Endothelial cell of umbilical vein (primary cell): ENCODE measurements at regions not wholly inside any gene's neighbourhood (a gene's known extent, or its start where the extent isn't known, plus 50 kb on each side); places are given as distances from the start of the nearest gene placed in this dataset.

Source experiments
- BruUV-seq: library from RNA; stranded (reverse); fragments of 400-500 nt; replicated peaks from 2 replicates; lab custom pipeline; 2021; lab: Mats Ljungman, UMichigan
- CTCF ChIA-PET: fragments of 300-600, 350-600 bp; sonication (Branson Sonifier 250); formaldehyde crosslinking; loops from one replicate; lab custom pipeline; 2021; ENCODE audit warnings: antibody characterized with exemption, inconsistent platforms; lab: Charles Lee
- POLR2A ChIA-PET: fragments of 300-600, 350-600 bp; sonication (Branson Sonifier 250); formaldehyde crosslinking; loops from one replicate; lab custom pipeline; 2021; ENCODE audit warnings: antibody characterized with exemption, inconsistent platforms; lab: Charles Lee
- DNase-seq: peaks from one replicate; pipeline ENCODE4 v3.0.0-alpha.2; 2011; ENCODE audit warnings: low read depth, low spot score
- FAIRE-seq: peaks from 2 replicates; lab custom pipeline; 2011; peaks lifted over from hg19 to GRCh38; lab: Jason Lieb, UNC
- H2AFZ ChIP-seq: 2 replicates; pipeline ENCODE4 v1.6.0; 2012; ENCODE audit warnings: low read depth, low read length, control low read depth, inconsistent platforms
- H3K27ac ChIP-seq: 2 replicates; pipeline ENCODE4 v1.5.1; 2011; ENCODE audit warnings: low read depth, mild to moderate bottlenecking, control low read depth, low read length, moderate library complexity; ENCODE audit not compliant: insufficient read depth
- H3K27me3 ChIP-seq, 2 experiments: 2 replicates each; pipeline versions ENCODE4 v1.6.0 to v1.6.1; 2011; ENCODE audit warnings: low read length in 2 of 2, mixed read lengths in 1 of 2; ENCODE audit not compliant: control insufficient read depth in 2 of 2, insufficient read depth in 2 of 2
- H3K36me3 ChIP-seq, 2 experiments: 2 replicates in 1 of 2; 3 replicates in 1 of 2; pipeline ENCODE4 v1.5.1; 2011; ENCODE audit warnings: low read length in 2 of 2, mild to moderate bottlenecking in 1 of 2, moderate library complexity in 1 of 2; ENCODE audit not compliant: control insufficient read depth in 2 of 2, insufficient read depth in 2 of 2; ENCODE audit errors: extremely low read depth in 1 of 2
- H3K4me1 ChIP-seq: 3 replicates; pipeline ENCODE4 v1.5.1; 2011; ENCODE audit warnings: mild to moderate bottlenecking, low read length; ENCODE audit not compliant: control insufficient read depth, insufficient read depth; ENCODE audit errors: extremely low read depth
- H3K4me2 ChIP-seq: 2 replicates; pipeline ENCODE4 v1.6.1; 2011; ENCODE audit warnings: low read length, control low read depth, mixed read lengths; ENCODE audit not compliant: insufficient read depth
- H3K4me3 ChIP-seq, 3 experiments: fragments of 200-600 bp in 1 of 3; sonication (generic), shearing (Covaris generic) in 1 of 3; replicated peaks in 1 of 3; 2 replicates each; pipeline ENCODE4 v1.5.1; 2011 to 2016; ENCODE audit warnings: control low read depth in 3 of 3, low read length in 3 of 3, mild to moderate bottlenecking in 2 of 3, inconsistent platforms in 1 of 3, low read depth in 1 of 3, moderate library complexity in 1 of 3; ENCODE audit not compliant: insufficient read depth in 1 of 3
- H3K79me2 ChIP-seq: 2 replicates; pipeline ENCODE4 v1.6.0; 2012; ENCODE audit warnings: low read length, inconsistent platforms; ENCODE audit not compliant: control insufficient read depth, insufficient read depth
- H3K9ac ChIP-seq: replicated peaks from 2 replicates; pipeline ENCODE3; 2011; ENCODE audit warnings: low read length, control low read depth; ENCODE audit not compliant: insufficient read depth; ENCODE audit errors: extremely low read depth
- H3K9me1 ChIP-seq: replicated peaks from 3 replicates; pipeline ENCODE4 v1.6.0; 2011; ENCODE audit warnings: mild to moderate bottlenecking, low read length; ENCODE audit not compliant: control insufficient read depth, insufficient read depth; ENCODE audit errors: extremely low read depth
- H3K9me3 ChIP-seq: replicated peaks from 2 replicates; pipeline ENCODE4 v1.5.1; 2012; ENCODE audit warnings: low read length, inconsistent platforms; ENCODE audit not compliant: control insufficient read depth, insufficient read depth
- H4K20me1 ChIP-seq: replicated peaks from 2 replicates; pipeline ENCODE3; 2011; ENCODE audit warnings: mild to moderate bottlenecking, low read length; ENCODE audit not compliant: control insufficient read depth, insufficient read depth; ENCODE audit errors: extremely low read depth
- CTCF ChIP-seq, 2 donors: IDR thresholded peaks; 1 replicate in 1 of 2; 2 replicates in 1 of 2; pipeline ENCODE4 v1.5.1; 2011; ENCODE audit warnings: low read length in 2 of 2, mild to moderate bottlenecking in 2 of 2, moderate library complexity in 2 of 2, control low read depth in 1 of 2, inconsistent platforms in 1 of 2, low read depth in 1 of 2; ENCODE audit not compliant: insufficient read depth in 1 of 2; ENCODE audit errors: extremely low read depth in 1 of 2
- EZH2 ChIP-seq: IDR thresholded peaks from 2 replicates; pipeline ENCODE4 v1.6.1; 2012; ENCODE audit warnings: borderline replicate concordance, low read depth, mild to moderate bottlenecking, moderate library complexity, low read length, inconsistent platforms; ENCODE audit not compliant: severe bottlenecking
- FOS ChIP-seq: IDR thresholded peaks from 2 replicates; pipeline ENCODE4 v1.6.1; 2011; ENCODE audit warnings: mild to moderate bottlenecking, low read length, moderate library complexity, borderline replicate concordance; ENCODE audit not compliant: insufficient read depth
- GATA2 ChIP-seq: IDR thresholded peaks from 2 replicates; pipeline ENCODE4 v1.7.0; 2011; ENCODE audit warnings: low read depth, mild to moderate bottlenecking, moderate library complexity, mixed read lengths, low read length; ENCODE audit not compliant: insufficient read length, insufficient read depth
- JUN ChIP-seq: IDR thresholded peaks from 2 replicates; pipeline ENCODE4 v1.6.1; 2011; ENCODE audit warnings: borderline replicate concordance, low read depth; ENCODE audit not compliant: insufficient read length, insufficient read depth
- MAX ChIP-seq: IDR thresholded peaks from 2 replicates; pipeline ENCODE4 v1.6.1; 2011; ENCODE audit not compliant: insufficient read depth, insufficient read length
- MYC ChIP-seq: IDR thresholded peaks from one replicate; pipeline ENCODE4 v1.6.1; 2011; ENCODE audit warnings: mild to moderate bottlenecking, low read depth, low read length
- POLR2A ChIP-seq: IDR thresholded peaks from 2 replicates; pipeline ENCODE4 v1.6.1; 2012; ENCODE audit warnings: low read depth, mild to moderate bottlenecking, control low read depth, low read length
- POLR2AphosphoS5 ChIP-seq: IDR thresholded peaks from 2 replicates; pipeline ENCODE4 v1.6.1; 2012; ENCODE audit warnings: low read depth, mild to moderate bottlenecking, control low read depth, low read length, moderate library complexity; ENCODE audit not compliant: insufficient read depth
- dilution Hi-C: fragments of 300-500 bp; cut with MboI; formaldehyde crosslinking; loops from one replicate; pipeline ENCODE4 v1.15.0; 2019; ENCODE audit warnings: low sequenced_read_pairs; ENCODE audit not compliant: extremely low pct_ligation_motif_present
- intact Hi-C: fragments of 100-400 bp; cut with micrococcal nuclease; formaldehyde crosslinking; loops from one replicate; pipeline ENCODE4 v1.10.0; 2022

GRCh38 chr10:53598914-53599313 lies 826.3 kb upstream of the MBL2 start:
- H3K9ac ChIP-seq: no peak overlapping the region
- no peak overlapping the region for H3K4me2 ChIP-seq
- H3K9me3 ChIP-seq: no peaks in the 10 kb centered on the region
- dilution Hi-C loops (no loop called here), intact Hi-C loops (no loop called here)
- no TSS peak for BruUV-seq
- CTCF ChIA-PET: interaction anchor here (1.1 to 3.3 kb wide), 4 partner anchors 13 to 1665 kb away, joined by 3 to 20 read pairs (median 4); no protein-coding TSS in a partner anchor
- no peaks in the 10 kb centered on the region for H3K79me2 ChIP-seq
- FAIRE-seq (no peak), DNase-seq (no peak)
- H4K20me1 ChIP-seq: no peaks in the 10 kb centered on the region
- H2AFZ ChIP-seq: no peak overlapping the region
- H3K4me1 ChIP-seq: no peaks in the 10 kb centered on the region
- no peak overlapping the region for H3K4me3 ChIP-seq
- peaks cover 2 to 14% of the 10 kb centered on the region in 2 experiments for H3K27me3 ChIP-seq
- H3K27ac ChIP-seq: no peak overlapping the region
- TF ChIP-seq POLR2A (no peak), JUN (no peak), CTCF (IDR thresholded peaks at IDR 0.05; ENCODE audit: extremely low read depth in 1 of 2, insufficient read depth in 1 of 2, low read depth in 1 of 2, low read length in 2 of 2) (no peak), POLR2AphosphoS5 (no peak), FOS (no peak), MYC (no peak), EZH2 (no peak), MAX (no peak), GATA2 (no peak)
- H3K9me1 ChIP-seq: no peaks in the 10 kb centered on the region
- H3K36me3 ChIP-seq: no peaks in the 10 kb centered on the region
- POLR2A ChIA-PET: no interaction called here
